OCI-LY7 (cell line): ENCODE measurements at regions not wholly inside any gene's neighbourhood (a gene's known extent, or its start where the extent isn't known, plus 50 kb on each side); places are given as distances from the start of the nearest gene placed in this dataset.

ENCODE experiments used
- BruUV-seq: library from RNA; stranded (reverse); fragments of 400-500 nt; replicated peaks from 2 replicates; lab custom pipeline; 2021; lab: Mats Ljungman, UMichigan
- CTCF ChIA-PET: fragments of 300-600 bp; sonication (Branson Sonifier 250); formaldehyde crosslinking; loops from one replicate; lab custom pipeline; 2022; ENCODE audit warnings: antibody characterized with exemption; ENCODE audit not compliant: unreplicated experiment; lab: Charles Lee
- POLR2A ChIA-PET: fragments of 300-600 bp; sonication (Branson Sonifier 250); formaldehyde crosslinking; loops from one replicate; lab custom pipeline; 2022; ENCODE audit warnings: antibody characterized with exemption; lab: Charles Lee
- DNase-seq: peaks from one replicate; pipeline ENCODE4 v3.0.0-alpha.2; 2015; ENCODE audit warnings: low spot score
- H2AFZ ChIP-seq: fragments of 200-600 bp; sonication (generic), shearing (Covaris generic); 2 replicates; pipeline ENCODE4 v1.6.1; 2014; ENCODE audit warnings: mild to moderate bottlenecking, antibody characterized with exemption, low read length, moderate library complexity
- H3K27ac ChIP-seq: fragments of 200-600 bp; sonication (generic); 2 replicates; pipeline ENCODE4 v1.5.1; 2014; ENCODE audit warnings: mixed run types, low read depth, mild to moderate bottlenecking, moderate library complexity, low read length, inconsistent platforms; ENCODE audit not compliant: poor library complexity, severe bottlenecking
- H3K36me3 ChIP-seq: fragments of 200-600 bp; sonication (generic); 2 replicates; pipeline ENCODE4 v1.6.1; 2014; ENCODE audit warnings: mild to moderate bottlenecking, antibody characterized with exemption, low read length, moderate library complexity, mixed read lengths; ENCODE audit not compliant: insufficient read depth
- H3K4me1 ChIP-seq: fragments of 200-600 bp; sonication (generic); 2 replicates; pipeline ENCODE4 v1.5.1; 2014; ENCODE audit warnings: mild to moderate bottlenecking, low read length; ENCODE audit not compliant: insufficient read depth, poor library complexity, severe bottlenecking
- H3K4me2 ChIP-seq: fragments of 200-600 bp; sonication (generic); 2 replicates; pipeline ENCODE4 v1.6.1; 2014; ENCODE audit warnings: mild to moderate bottlenecking, low read length
- H3K4me3 ChIP-seq: fragments of 200-600 bp; sonication (generic); 2 replicates; pipeline ENCODE4 v1.5.1; 2014; ENCODE audit warnings: mild to moderate bottlenecking, low read depth, low read length; ENCODE audit not compliant: poor library complexity, severe bottlenecking
- H3K79me2 ChIP-seq: fragments of 200-600 bp; sonication (generic); 2 replicates; pipeline ENCODE4 v1.6.1; 2016; ENCODE audit warnings: low read depth, mild to moderate bottlenecking, low read length, moderate library complexity, mixed read lengths; ENCODE audit not compliant: insufficient read depth
- H3K9me2 ChIP-seq: fragments of 200-600 bp; sonication (generic); 2 replicates; pipeline ENCODE4 v1.6.1; 2016; ENCODE audit warnings: mild to moderate bottlenecking, low read length, mixed read lengths; ENCODE audit not compliant: insufficient read depth
- H3K9me3 ChIP-seq: fragments of 200-600 bp; sonication (generic); 2 replicates; pipeline ENCODE4 v1.6.1; 2014; ENCODE audit warnings: mild to moderate bottlenecking, mixed run types, low read length, mixed read lengths
- H4K20me1 ChIP-seq: fragments of 200-600 bp; sonication (generic); 2 replicates; pipeline ENCODE4 v1.6.1; 2014; ENCODE audit warnings: mild to moderate bottlenecking, antibody characterized with exemption, low read length, moderate library complexity, mixed read lengths; ENCODE audit not compliant: insufficient read depth
- EZH2phosphoT487 ChIP-seq: fragments of 200-600 bp; sonication (generic); IDR thresholded peaks from 2 replicates; pipeline ENCODE4 v1.6.1; 2018; ENCODE audit warnings: low read depth, borderline replicate concordance, mild to moderate bottlenecking, mixed run types, antibody characterized with exemption, low read length, moderate library complexity, mixed read lengths
- intact Hi-C: fragments of 100-400 bp; cut with micrococcal nuclease; formaldehyde crosslinking; loops from one replicate; pipeline ENCODE4 v1.10.0; 2022; ENCODE audit not compliant: unreplicated experiment
- TF ChIP-seq, protein P1 (sequence below): fragments of 200-600 bp; sonication (generic); conservative IDR thresholded peaks from 2 replicates; pipeline ENCODE4 v1.5.1; 2014; ENCODE audit warnings: mild to moderate bottlenecking, antibody characterized with exemption, low read length, moderate library complexity, mixed read lengths

DNA sequence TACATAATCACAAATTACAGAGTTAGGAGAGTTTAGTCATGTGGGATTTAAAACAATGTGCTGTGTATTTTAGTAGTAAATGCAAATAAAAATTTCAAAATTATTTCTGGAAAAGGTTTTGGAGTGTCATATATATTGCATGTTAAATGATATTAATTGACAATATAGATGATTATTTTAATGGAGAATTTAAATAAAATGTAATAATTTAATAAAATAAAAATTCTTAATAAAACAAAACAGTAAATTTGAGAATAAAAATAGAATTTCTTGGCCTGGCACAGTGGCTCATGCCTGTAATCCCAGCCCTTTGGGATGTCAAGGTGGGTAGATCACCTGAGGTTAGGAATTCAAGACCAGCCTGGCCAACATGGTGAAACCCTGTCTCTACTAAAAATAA, 1442.8 kb upstream of the ALCAM start:
- Histone ChIP-seq H3K36me3 (no peaks in the 10 kb centered on the region), H3K27ac (no peak overlapping the region), H3K79me2 (no peaks in the 10 kb centered on the region), H3K4me1 (no peaks in the 10 kb centered on the region), H4K20me1 (no peaks in the 10 kb centered on the region), H3K9me3 (no peaks in the 10 kb centered on the region), H3K9me2 (no peaks in the 10 kb centered on the region), H2AFZ (no peak overlapping the region), H3K4me3 (no peak overlapping the region), H3K4me2 (no peak overlapping the region)
- BruUV-seq = no TSS peak
- CTCF ChIA-PET = no interaction called here
- POLR2A ChIA-PET = interaction anchor here (0.7 kb wide), 1 partner anchor 52 kb away, joined by 4 read pairs; no protein-coding TSS in a partner anchor
- DNase-seq = no peak
- TF ChIP-seq EZH2phosphoT487 = no peak
- TF ChIP-seq, protein P1, sequence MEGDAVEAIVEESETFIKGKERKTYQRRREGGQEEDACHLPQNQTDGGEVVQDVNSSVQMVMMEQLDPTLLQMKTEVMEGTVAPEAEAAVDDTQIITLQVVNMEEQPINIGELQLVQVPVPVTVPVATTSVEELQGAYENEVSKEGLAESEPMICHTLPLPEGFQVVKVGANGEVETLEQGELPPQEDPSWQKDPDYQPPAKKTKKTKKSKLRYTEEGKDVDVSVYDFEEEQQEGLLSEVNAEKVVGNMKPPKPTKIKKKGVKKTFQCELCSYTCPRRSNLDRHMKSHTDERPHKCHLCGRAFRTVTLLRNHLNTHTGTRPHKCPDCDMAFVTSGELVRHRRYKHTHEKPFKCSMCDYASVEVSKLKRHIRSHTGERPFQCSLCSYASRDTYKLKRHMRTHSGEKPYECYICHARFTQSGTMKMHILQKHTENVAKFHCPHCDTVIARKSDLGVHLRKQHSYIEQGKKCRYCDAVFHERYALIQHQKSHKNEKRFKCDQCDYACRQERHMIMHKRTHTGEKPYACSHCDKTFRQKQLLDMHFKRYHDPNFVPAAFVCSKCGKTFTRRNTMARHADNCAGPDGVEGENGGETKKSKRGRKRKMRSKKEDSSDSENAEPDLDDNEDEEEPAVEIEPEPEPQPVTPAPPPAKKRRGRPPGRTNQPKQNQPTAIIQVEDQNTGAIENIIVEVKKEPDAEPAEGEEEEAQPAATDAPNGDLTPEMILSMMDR = no peak
- intact Hi-C loops = no loop called here

DNA sequence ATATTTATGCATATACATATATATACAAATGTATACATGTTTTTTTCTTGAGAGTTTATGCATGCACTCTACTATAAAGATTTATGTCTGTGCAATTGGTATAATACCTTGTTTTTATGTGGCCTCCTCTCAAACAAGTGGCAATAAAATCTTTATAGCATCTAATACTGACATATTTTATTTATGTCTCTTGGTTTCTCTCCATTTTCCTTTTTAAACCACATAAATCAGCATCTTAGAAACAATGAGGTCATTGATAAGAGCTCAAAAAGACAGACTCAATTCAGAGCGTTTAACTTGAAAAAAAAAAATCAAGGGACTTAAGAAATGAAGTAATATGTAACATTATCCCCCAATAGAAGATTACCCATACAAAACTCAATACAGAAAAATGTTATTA, 1442.2 kb upstream of the ALCAM start:
- Histone ChIP-seq H3K36me3 (no peaks in the 10 kb centered on the region), H3K4me2 (no peak overlapping the region), H3K27ac (no peak overlapping the region), H2AFZ (no peak overlapping the region), H3K4me3 (no peak overlapping the region), H4K20me1 (no peaks in the 10 kb centered on the region), H3K9me3 (no peaks in the 10 kb centered on the region), H3K9me2 (no peaks in the 10 kb centered on the region), H3K4me1 (no peaks in the 10 kb centered on the region), H3K79me2 (no peaks in the 10 kb centered on the region)
- no peak for TF ChIP-seq EZH2phosphoT487
- TF ChIP-seq, protein P1 = no peak
- ChIA-PET POLR2A (interaction anchor here (0.7 kb wide), 1 partner anchor 53 kb away, joined by 4 read pairs; no protein-coding TSS in a partner anchor), CTCF (no interaction called here)
- intact Hi-C loops = no loop called here
- DNase-seq = no peak
- BruUV-seq = no TSS peak

DNA sequence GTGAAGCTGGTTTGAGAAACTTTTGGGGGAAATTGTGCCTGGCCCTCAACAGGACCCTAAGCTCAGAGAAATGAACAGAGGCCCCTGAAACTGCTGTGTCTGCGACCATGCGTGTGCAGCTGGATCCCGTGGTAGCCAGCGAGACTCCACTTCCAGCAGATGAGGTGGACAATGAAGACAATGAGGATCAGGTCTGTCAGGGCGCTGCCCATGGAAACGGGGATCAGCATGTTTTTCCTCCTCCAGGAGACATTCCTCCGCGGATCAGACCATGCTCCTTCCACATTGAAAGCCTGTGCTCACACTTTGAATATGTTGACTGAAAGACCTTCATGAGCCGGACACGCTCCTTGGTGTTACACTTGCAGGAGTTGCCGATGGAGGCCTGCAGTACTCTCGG, 1439.8 kb upstream of the ALCAM start:
- CTCF ChIA-PET = no interaction called here
- DNase-seq = no peak
- Histone ChIP-seq H3K4me1 (no peaks in the 10 kb centered on the region), H3K9me3 (no peaks in the 10 kb centered on the region), H3K4me3 (no peak overlapping the region), H3K36me3 (no peaks in the 10 kb centered on the region), H3K9me2 (no peaks in the 10 kb centered on the region), H3K4me2 (no peak overlapping the region), H3K27ac (no peak overlapping the region), H4K20me1 (no peaks in the 10 kb centered on the region), H2AFZ (no peak overlapping the region), H3K79me2 (no peaks in the 10 kb centered on the region)
- POLR2A ChIA-PET = interaction anchor here (0.6 kb wide), 1 partner anchor 455 kb away, joined by 3 read pairs; no protein-coding TSS in a partner anchor
- BruUV-seq = no TSS peak
- no peak for TF ChIP-seq EZH2phosphoT487
- TF ChIP-seq, protein P1 = no peak
- intact Hi-C loops = no loop called here
